PC-9 (cell line): ENCODE measurements at regions not wholly inside any gene's neighbourhood (a gene's known extent, or its start where the extent isn't known, plus 50 kb on each side); places are given as distances from the start of the nearest gene placed in this dataset.

Source experiments
- BruUV-seq: library from RNA; stranded (reverse); fragments of 400-500 nt; replicated peaks from 2 replicates; lab custom pipeline; 2021; lab: Mats Ljungman, UMichigan
- CTCF ChIA-PET: fragments of 300-600 bp; sonication (Branson Sonifier 250); formaldehyde crosslinking; loops from one replicate; lab custom pipeline; 2022; ENCODE audit warnings: antibody characterized with exemption; lab: Charles Lee
- POLR2A ChIA-PET: fragments of 300-600 bp; sonication (Branson Sonifier 250); formaldehyde crosslinking; loops from one replicate; lab custom pipeline; 2022; ENCODE audit warnings: antibody characterized with exemption; ENCODE audit not compliant: unreplicated experiment; lab: Charles Lee
- DNase-seq, 2 experiments: peaks; one replicate each; pipeline versions ENCODE4 v3.0.0 to v3.0.0-alpha.2; 2015 to 2022; ENCODE audit warnings: mixed read lengths in 1 of 2
- H2AFZ ChIP-seq: fragments of 200-600 bp; sonication (generic); 2 replicates; pipeline ENCODE4 v1.8.1; 2017; ENCODE audit warnings: antibody characterized with exemption
- H3F3A ChIP-seq: fragments of 200-600 bp; sonication (generic); 2 replicates; pipeline ENCODE4 v1.8.1; 2017; ENCODE audit warnings: antibody characterized with exemption, mild to moderate bottlenecking, low read depth; ENCODE audit not compliant: insufficient read depth
- H3K27ac ChIP-seq: fragments of 200-600 bp; sonication (generic); 2 replicates; pipeline ENCODE4 v1.6.1; 2016; ENCODE audit warnings: mixed run types
- H3K27me3 ChIP-seq: fragments of 200-600 bp; sonication (generic); 2 replicates; pipeline ENCODE4 v1.6.1; 2016; ENCODE audit warnings: low read depth, mixed run types; ENCODE audit not compliant: insufficient read depth
- H3K36me3 ChIP-seq: fragments of 200-600 bp; sonication (generic); 2 replicates; pipeline ENCODE4 v1.6.1; 2016; ENCODE audit warnings: low read depth, mixed run types
- H3K4me1 ChIP-seq: fragments of 200-600 bp; sonication (generic); replicated peaks from 2 replicates; pipeline ENCODE4 v1.6.1; 2016; ENCODE audit warnings: mixed run types; ENCODE audit not compliant: insufficient read depth
- H3K4me2 ChIP-seq: fragments of 200-600 bp; sonication (generic); 2 replicates; pipeline ENCODE4 v1.6.1; 2017; ENCODE audit warnings: mixed run types
- H3K4me3 ChIP-seq: fragments of 200-600 bp; sonication (generic); 2 replicates; pipeline ENCODE4 v1.6.1; 2016; ENCODE audit warnings: mixed run types
- H3K79me2 ChIP-seq: fragments of 200-600 bp; sonication (generic); 2 replicates; pipeline ENCODE4 v1.6.1; 2017; ENCODE audit warnings: low read depth, mixed run types
- H3K9me2 ChIP-seq: fragments of 200-600 bp; sonication (generic); 2 replicates; pipeline ENCODE4 v1.8.1; 2017; ENCODE audit warnings: mild to moderate bottlenecking; ENCODE audit not compliant: insufficient read depth
- H3K9me3 ChIP-seq: fragments of 200-600 bp; sonication (generic); 2 replicates; pipeline ENCODE4 v1.8.1; 2016; ENCODE audit warnings: low read depth; ENCODE audit not compliant: insufficient read depth
- H4K20me1 ChIP-seq: fragments of 200-600 bp; sonication (generic); 2 replicates; pipeline ENCODE4 v1.8.1; 2017; ENCODE audit not compliant: insufficient read depth
- CTCF ChIP-seq: fragments of 200-600 bp; sonication (generic); conservative IDR thresholded peaks from 2 replicates; pipeline ENCODE4 v1.6.1; 2017; ENCODE audit warnings: mixed run types, antibody characterized with exemption, mild to moderate bottlenecking, moderate library complexity
- EZH2 ChIP-seq: fragments of 200-600 bp; sonication (generic); IDR thresholded peaks from 2 replicates; pipeline ENCODE4 v1.8.0; 2017; ENCODE audit warnings: antibody characterized with exemption, low read depth
- intact Hi-C: fragments of 100-400 bp; cut with micrococcal nuclease; formaldehyde crosslinking; loops from one replicate; pipeline ENCODE4 v1.10.0; 2022; ENCODE audit not compliant: unreplicated experiment

GRCh38 chr12:45121224-45121623 lies 70.3 kb upstream of the DBX2 start:
- no peak for DNase-seq
- Histone ChIP-seq H3K4me3 (no peak overlapping the region), H3F3A (no peaks in the 10 kb centered on the region), H3K79me2 (no peaks in the 10 kb centered on the region), H3K9me2 (no peaks in the 10 kb centered on the region), H3K4me1 (no peaks in the 10 kb centered on the region), H3K9me3 (no peaks in the 10 kb centered on the region), H2AFZ (no peak overlapping the region), H3K27me3 (no peaks in the 10 kb centered on the region), H3K4me2 (no peak overlapping the region), H3K36me3 (no peaks in the 10 kb centered on the region), H3K27ac (no peak overlapping the region), H4K20me1 (no peaks in the 10 kb centered on the region)
- CTCF ChIA-PET, result no interaction called here
- POLR2A ChIA-PET, result no interaction called here
- intact Hi-C loops, result no loop called here
- TF ChIP-seq EZH2, result no peak
- peak; percentile 37; the same call in 1 of the 2 replicates for TF ChIP-seq CTCF
- no TSS peak for BruUV-seq

GRCh38 chr12:45122768-45123380 lies 72.0 kb upstream of the DBX2 start:
- Histone ChIP-seq H3F3A (no peaks in the 10 kb centered on the region), H3K4me2 (no peak overlapping the region), H3K9me2 (no peaks in the 10 kb centered on the region), H3K27ac (no peak overlapping the region), H3K4me1 (no peaks in the 10 kb centered on the region), H3K9me3 (no peaks in the 10 kb centered on the region), H3K4me3 (no peak overlapping the region), H2AFZ (no peak overlapping the region), H3K79me2 (no peaks in the 10 kb centered on the region), H3K36me3 (no peaks in the 10 kb centered on the region), H3K27me3 (no peaks in the 10 kb centered on the region), H4K20me1 (no peaks in the 10 kb centered on the region)
- CTCF ChIA-PET, result no interaction called here
- POLR2A ChIA-PET, result interaction anchor here (0.8 kb wide), 1 partner anchor 1861 kb away, joined by 7 read pairs; no protein-coding TSS in a partner anchor
- BruUV-seq, result no TSS peak
- no peak for DNase-seq
- intact Hi-C loops, result loop anchor here (2.0 kb wide), 1 partner anchor 174 kb away; no protein-coding TSS in a partner anchor
- TF ChIP-seq CTCF (peak; percentile 50; the same call in 1 of the 2 replicates), EZH2 (no peak)

- no peak for DNase-seq
- no peaks in the 10 kb centered on the region for H3K27me3 ChIP-seq
- POLR2A ChIA-PET, result no interaction called here
- no peaks in the 10 kb centered on the region for H3K9me2 ChIP-seq
- H3K9me3 ChIP-seq, result no peaks in the 10 kb centered on the region
- no peaks in the 10 kb centered on the region for H3K4me1 ChIP-seq
- no peak overlapping the region for H2AFZ ChIP-seq
- H3F3A ChIP-seq, result no peaks in the 10 kb centered on the region
- no peaks in the 10 kb centered on the region for H3K36me3 ChIP-seq
- intact Hi-C loops, result no loop called here
- no peak for TF ChIP-seq CTCF
- TF ChIP-seq EZH2, result no peak
- no TSS peak for BruUV-seq
- no peak overlapping the region for H3K4me3 ChIP-seq
- no peak overlapping the region for H3K4me2 ChIP-seq
- H3K79me2 ChIP-seq, result no peaks in the 10 kb centered on the region
- H3K27ac ChIP-seq, result no peak overlapping the region
- CTCF ChIA-PET, result no interaction called here
- H4K20me1 ChIP-seq, result no peaks in the 10 kb centered on the region
These were observed 73.7 kb upstream of the DBX2 start for GRCh38 chr12:45124485-45125155.
